ENCODE measurements at regions not wholly inside any gene's neighbourhood (a gene's known extent, or its start where the extent isn't known, plus 50 kb on each side); places are given as distances from the start of the nearest gene placed in this dataset.
"Not testable (repeated sequence)": the region's sequence is repeated elsewhere in the genome, so short reads cannot be mapped to it uniquely, and the experiment has no call there.

- no peak for DNase-seq (ENCODE audit: low spot score)
Observed at GRCh38 chr16:22625967-22626366, 115.3 kb downstream of the NPIPB5 start.

GRCh38 chr16:22627043-22627442 lies 116.4 kb downstream of the NPIPB5 start:
- no peak for DNase-seq (ENCODE audit: low spot score)

- DNase-seq (ENCODE audit: low spot score) = no peak
Observed at GRCh38 chr16:22628994-22629393, 118.3 kb downstream of the NPIPB5 start.

GRCh38 chr16:22630242-22630641 lies 119.6 kb downstream of the NPIPB5 start:
- DNase-seq (ENCODE audit: low spot score) = no peak

GRCh38 chr16:22631264-22631663 lies 120.6 kb downstream of the NPIPB5 start:
- no peak for DNase-seq (ENCODE audit: low spot score)

- no peak for DNase-seq (ENCODE audit: low spot score)
Observed at GRCh38 chr16:22632606-22633005, 121.9 kb downstream of the NPIPB5 start.

- no peak for DNase-seq (ENCODE audit: low spot score)
Observed at GRCh38 chr16:22633280-22633679, 122.6 kb downstream of the NPIPB5 start.

- DNase-seq (ENCODE audit: low spot score) = no peak
Observed at GRCh38 chr16:22633799-22634198, 123.1 kb downstream of the NPIPB5 start.

- DNase-seq (ENCODE audit: low spot score) = no peak
Observed at GRCh38 chr16:22634954-22635353, 124.3 kb downstream of the NPIPB5 start.

GRCh38 chr16:22635357-22635761 lies 124.7 kb downstream of the NPIPB5 start:
- no peak for DNase-seq (ENCODE audit: low spot score)

GRCh38 chr16:22635801-22636200 lies 125.1 kb downstream of the NPIPB5 start:
- DNase-seq (ENCODE audit: low spot score) = no peak

GRCh38 chr16:22638393-22639206 lies 127.9 kb downstream of the NPIPB5 start:
- DNase-seq (ENCODE audit: low spot score) = peak; percentile 76

GRCh38 chr16:22641131-22641628 lies 130.5 kb downstream of the NPIPB5 start:
- peak; percentile 62 for DNase-seq (ENCODE audit: low spot score)

- DNase-seq (ENCODE audit: low spot score) = no peak
Observed at GRCh38 chr16:22642416-22643088, 131.9 kb downstream of the NPIPB5 start.

- DNase-seq (ENCODE audit: low spot score) = not testable (repeated sequence)
Observed at GRCh38 chr16:22643203-22643602, 132.5 kb downstream of the NPIPB5 start.

GRCh38 chr16:22643886-22644285 lies 133.2 kb downstream of the NPIPB5 start:
- DNase-seq (ENCODE audit: low spot score) = no peak

GRCh38 chr16:22645868-22646267 lies 135.2 kb downstream of the NPIPB5 start:
- DNase-seq (ENCODE audit: low spot score) = no peak

GRCh38 chr16:22646948-22647556 lies 136.4 kb downstream of the NPIPB5 start:
- DNase-seq (ENCODE audit: low spot score) = no peak

GRCh38 chr16:22648141-22648540 lies 137.4 kb downstream of the NPIPB5 start:
- DNase-seq (ENCODE audit: low spot score) = no peak

- DNase-seq (ENCODE audit: low spot score) = no peak
Observed at GRCh38 chr16:22648941-22649340, 138.2 kb downstream of the NPIPB5 start.

- not testable (repeated sequence) for DNase-seq (ENCODE audit: low spot score)
Observed at GRCh38 chr16:22651111-22651817, 140.6 kb downstream of the NPIPB5 start.

GRCh38 chr16:22652463-22652845 lies 141.8 kb downstream of the NPIPB5 start:
- DNase-seq (ENCODE audit: low spot score) = no peak
